HG02642 (cell line): ENCODE measurements at regions not wholly inside any gene's neighbourhood (a gene's known extent, or its start where the extent isn't known, plus 50 kb on each side); places are given as distances from the start of the nearest gene placed in this dataset.
"Not testable (repeated sequence)": the region's sequence is repeated elsewhere in the genome, so short reads cannot be mapped to it uniquely, and the experiment has no call there.

Source experiments
- ATAC-seq: cut with Tn5 transposase; IDR thresholded peaks from one replicate; pipeline ENCODE4 v1.9.1; 2021; ENCODE audit warnings: mild to moderate bottlenecking; ENCODE audit not compliant: unreplicated experiment, poor library complexity

GRCh38 chr9:74057051-74057450 is 440.1 kb upstream of the RORB start:
- not testable (repeated sequence) for ATAC-seq

GRCh38 chr9:74064702-74065101 is 432.4 kb upstream of the RORB start:
- ATAC-seq = no peak

- ATAC-seq = no peak
These were observed 431.0 kb upstream of the RORB start for GRCh38 chr9:74066128-74066527.

DNA sequence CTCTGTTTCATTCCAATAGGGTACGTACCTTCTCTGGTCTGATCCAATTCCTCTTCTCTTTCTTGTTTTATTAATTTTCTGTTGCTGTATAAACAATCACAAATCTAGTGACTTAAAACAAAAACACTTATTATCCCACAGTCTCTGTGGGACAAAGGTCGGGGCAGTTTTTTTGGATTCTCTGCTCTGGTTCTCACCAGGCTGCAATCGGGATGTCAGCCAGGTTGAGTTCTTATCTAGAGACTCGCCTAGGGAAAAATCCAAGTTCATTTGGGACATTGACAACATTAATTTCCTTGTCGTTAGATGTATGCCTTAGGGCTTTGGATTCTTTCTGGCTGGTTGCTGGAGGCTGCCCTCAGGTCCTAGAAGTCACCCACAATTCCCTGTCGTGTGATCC is 430.5 kb upstream of the RORB start:
- ATAC-seq = no peak

DNA sequence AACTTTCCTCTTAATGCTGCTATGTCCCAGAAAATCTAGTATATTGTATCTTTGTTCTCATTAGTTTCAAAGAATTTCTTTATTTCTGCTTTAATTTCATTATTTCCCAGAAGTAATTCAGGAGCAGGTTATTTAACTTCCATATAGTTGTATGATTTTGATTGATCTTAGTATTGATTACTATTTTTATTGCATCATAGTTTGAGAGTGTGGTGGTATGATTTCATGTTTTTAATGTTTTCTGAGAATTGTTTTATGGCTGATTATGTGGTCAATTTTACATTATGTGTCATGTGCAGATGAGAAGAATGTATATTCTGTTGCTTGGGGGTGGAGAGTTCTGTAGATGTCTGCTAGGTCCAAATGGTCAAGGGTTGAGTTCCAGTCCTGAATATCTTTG is 425.6 kb upstream of the RORB start:
- ATAC-seq = no peak

DNA sequence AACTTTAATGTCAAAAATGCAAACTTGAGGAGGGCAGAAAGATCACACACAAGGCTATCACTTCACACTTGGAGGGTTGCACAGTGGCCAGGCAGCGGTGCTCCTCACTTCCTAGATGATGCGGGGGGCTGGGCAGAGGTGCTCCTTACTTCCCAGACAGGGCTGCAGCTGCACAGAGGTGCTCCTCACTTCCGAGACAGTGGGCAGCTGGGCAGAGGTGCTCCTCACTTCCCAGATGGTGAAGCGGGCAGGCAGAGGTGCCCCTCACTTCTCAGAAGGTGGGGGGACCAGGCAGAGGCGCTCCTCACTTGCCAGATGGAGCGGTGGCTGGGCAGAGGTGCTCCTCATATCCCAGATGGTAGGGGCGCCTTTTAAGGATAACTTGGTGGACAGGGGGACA is 423.2 kb upstream of the RORB start:
- ATAC-seq = no peak

GRCh38 chr9:74078647-74079046 is 418.5 kb upstream of the RORB start:
- no peak for ATAC-seq

DNA sequence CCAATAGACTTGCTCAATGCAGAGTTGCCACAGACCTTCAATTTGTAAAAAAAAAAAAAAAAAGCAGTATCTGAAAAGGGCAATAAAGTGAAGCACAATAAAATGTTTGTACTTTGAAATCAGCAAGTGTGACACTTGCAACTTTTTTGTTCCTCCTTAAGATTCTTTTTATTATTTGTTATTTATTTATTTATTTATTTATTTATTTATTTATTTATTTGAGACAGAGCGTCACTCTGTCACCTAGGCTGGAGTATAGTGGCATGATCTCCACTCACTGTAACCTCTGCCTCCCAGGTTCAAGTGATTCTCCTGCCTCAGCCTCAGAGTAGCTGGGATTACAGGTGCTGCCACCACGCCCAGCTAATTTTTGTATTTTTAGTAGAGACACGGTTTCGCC is 416.5 kb upstream of the RORB start:
- not testable (repeated sequence) for ATAC-seq

DNA sequence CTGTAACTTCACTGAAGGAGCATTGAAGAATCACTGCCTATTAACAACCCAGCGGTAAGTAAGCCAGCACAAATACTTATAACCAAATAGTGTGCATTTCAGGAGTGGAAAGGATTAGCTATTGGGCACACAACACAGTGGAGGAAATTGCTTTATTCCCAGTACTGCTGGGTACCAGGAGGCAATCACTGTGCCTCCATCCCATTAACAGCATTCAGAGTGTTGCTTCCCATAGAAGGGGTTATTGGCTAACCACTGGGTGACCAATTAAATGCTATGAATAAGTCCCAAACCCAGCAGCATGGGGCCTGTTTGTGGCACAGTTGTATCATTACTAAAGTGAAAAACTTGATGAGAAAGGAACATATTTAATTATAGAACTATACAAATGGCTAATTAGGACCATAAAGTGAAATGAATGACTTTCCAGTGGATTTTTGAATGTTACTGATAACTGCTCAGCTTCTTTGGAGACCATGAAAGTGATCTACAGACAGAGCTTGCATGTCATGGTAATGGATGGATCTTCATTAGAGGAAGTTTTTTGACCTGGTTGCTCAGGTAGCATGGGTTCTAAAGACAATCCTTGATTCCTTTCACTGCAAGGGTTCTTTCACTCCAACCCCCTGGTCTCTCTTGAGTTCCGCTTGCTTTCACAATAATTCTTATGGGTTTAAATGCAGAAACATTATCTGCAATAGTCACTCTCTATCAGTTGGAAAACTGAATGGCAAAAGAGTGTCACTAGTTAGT is 413.3 kb upstream of the RORB start:
- no peak for ATAC-seq

- not testable (repeated sequence) for ATAC-seq
These were observed 411.6 kb upstream of the RORB start for GRCh38 chr9:74085384-74086037.

GRCh38 chr9:74090921-74091320 is 406.2 kb upstream of the RORB start:
- ATAC-seq = not testable (repeated sequence)

- no peak for ATAC-seq
These were observed 404.7 kb upstream of the RORB start for GRCh38 chr9:74092491-74092834.

DNA sequence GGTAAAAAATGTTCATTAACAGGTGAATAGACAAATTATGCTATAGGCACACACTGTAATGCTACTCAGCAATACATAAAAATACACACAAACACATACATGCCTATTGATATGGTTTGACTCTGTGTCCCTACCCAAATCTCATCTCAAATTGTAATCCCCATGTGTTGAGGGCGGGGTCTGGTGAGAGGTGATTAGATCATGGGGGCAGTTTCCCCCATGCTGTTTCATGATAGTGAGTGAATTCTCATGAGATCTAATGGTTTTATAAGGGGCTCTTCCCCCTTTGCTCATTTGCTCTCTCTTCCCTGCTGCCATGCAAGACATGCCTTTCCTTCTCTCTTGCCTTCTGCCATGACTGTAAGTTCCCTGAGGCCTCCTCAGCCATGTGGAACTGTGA is 403.1 kb upstream of the RORB start:
- ATAC-seq = not testable (repeated sequence)

DNA sequence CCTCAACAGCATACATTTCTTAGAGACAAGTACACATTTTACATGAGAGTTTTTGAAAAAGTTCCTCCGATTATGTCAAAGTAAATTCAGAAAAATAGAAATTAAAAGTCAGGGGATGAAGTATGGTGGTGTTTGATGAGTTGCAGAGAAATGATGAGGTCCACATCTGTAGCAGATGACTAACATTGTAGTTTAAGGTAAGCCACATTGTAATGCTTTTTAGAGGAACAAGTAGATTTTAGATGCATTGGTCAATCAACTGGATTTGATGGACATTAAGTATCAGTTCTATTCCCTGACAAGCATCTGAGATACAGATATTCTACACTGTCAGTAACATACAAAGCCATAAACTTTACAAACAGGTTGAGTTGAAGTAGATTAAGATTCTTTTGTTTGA is 402.4 kb upstream of the RORB start:
- ATAC-seq = no peak

- ATAC-seq = no peak
These were observed 401.2 kb upstream of the RORB start for GRCh38 chr9:74095925-74096324.

GRCh38 chr9:74096420-74096819 is 400.7 kb upstream of the RORB start:
- ATAC-seq = no peak

DNA sequence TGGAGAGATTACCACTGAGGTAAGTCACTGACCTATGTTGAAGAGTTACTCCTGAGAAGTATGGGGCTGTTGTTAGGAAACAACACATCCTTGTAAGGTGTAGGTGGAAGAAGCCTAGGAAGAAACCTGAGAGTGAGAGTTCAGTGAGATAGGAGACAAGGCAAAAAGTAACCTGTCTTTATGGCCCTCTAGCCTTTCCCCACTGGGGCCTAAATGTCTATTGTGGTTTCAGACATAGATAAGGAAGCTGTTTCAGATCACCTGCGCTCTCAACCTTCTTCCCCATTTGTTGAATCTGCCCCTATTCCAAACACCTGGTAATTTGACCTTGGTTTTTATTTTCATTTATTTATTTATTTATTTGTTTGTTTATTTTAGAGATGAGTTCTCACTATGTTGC is 397.1 kb upstream of the RORB start:
- ATAC-seq = no peak

- ATAC-seq = not testable (repeated sequence)
These were observed 395.0 kb upstream of the RORB start for GRCh38 chr9:74102148-74102547.

GRCh38 chr9:74102702-74103101 is 394.4 kb upstream of the RORB start:
- no peak for ATAC-seq

DNA sequence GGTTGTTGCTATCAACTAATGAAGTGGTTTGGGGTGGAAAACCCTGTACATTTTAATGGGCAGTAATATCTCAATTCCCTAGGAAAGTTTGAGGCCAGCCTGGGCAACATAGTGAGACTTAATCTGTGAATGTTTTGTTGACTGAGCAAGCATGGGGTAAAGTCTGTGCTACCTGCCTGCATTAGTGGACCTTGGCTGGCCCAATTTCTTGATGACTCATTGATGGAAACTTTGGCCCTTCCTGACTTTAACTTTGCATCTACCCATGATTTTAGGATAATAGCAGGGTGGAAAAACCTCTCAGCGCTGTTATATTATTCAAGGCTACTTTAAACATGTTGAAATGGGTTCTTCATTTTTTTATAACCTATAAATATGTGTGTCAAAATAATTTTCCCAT is 389.4 kb upstream of the RORB start:
- ATAC-seq = no peak

GRCh38 chr9:74115976-74116375 is 381.2 kb upstream of the RORB start:
- no peak for ATAC-seq

DNA sequence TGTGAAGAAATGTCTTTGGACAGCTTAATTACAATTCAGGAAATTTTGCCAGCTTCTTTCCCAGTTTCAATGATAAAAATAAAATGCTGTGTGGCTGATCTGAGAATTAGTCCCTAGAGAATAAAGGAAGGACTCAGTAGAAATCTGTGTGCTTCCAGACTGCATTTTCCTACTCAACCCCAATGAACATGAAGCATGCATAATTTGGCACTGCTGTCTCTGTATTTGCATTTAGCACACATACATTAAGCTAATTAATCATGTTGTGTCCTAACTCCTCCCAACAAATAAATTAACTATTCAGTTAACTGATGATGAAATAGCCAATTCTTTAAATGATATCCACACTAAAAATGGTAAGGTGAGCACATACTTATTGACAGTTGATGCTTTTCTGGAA is 380.0 kb upstream of the RORB start:
- ATAC-seq = no peak
